ENCODE measurements at regions not wholly inside any gene's neighbourhood (a gene's known extent, or its start where the extent isn't known, plus 50 kb on each side); places are given as distances from the start of the nearest gene placed in this dataset.

DNA sequence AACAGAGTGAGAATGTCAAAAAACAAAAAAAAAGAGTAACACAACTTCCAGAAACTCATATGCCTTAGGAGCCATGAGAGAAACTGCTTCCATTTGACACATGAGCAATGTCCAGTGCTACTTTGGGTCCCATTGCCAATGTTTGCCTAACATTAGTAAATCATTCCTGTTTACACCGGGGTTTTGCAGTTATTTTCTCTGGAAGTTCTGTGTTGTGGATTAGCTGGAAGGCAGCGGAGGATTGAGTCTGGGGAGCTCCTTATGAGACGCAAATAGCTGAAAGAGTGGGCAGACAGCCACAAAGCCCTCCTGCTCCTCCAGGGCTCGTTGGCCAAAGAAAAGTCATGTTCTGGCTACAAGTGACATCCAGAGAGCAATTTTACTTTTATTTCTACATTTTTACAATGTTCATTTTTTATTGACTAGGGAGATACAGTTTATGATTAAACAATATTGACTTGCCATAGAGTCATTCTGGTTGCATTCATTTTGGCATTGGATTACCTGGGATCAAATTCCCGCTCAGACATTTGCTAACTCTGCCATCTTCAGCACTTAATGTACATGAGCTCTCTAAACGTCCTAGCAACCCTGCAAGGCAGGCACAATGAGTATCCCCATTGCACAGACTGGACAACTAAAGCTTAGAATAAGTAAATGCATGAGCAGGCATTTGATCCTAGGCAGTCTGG is 66.4 kb upstream of the GALNT2 start:
- dilution Hi-C loops (cut with MboI; ENCODE audit: extremely low pct_ligation_motif_present, low sequenced_read_pairs), result no loop called here
- Histone ChIP-seq H3K27me3 (ENCODE audit: control insufficient read depth, extremely low read depth, insufficient read depth, low read length) (peaks cover 18% of the 10 kb centered on the region), H3K79me2 (ENCODE audit: control insufficient read depth, insufficient read depth, low read length) (no peaks in the 10 kb centered on the region), H3K4me2 (ENCODE audit: control insufficient read depth, extremely low read depth, insufficient read depth, low read depth, low read length) (no peak overlapping the region), H3K9me1 (ENCODE audit: control insufficient read depth, extremely low read depth, insufficient read depth, low read length) (no peaks in the 10 kb centered on the region), H3K4me1 (ENCODE audit: control insufficient read depth, extremely low read depth, insufficient read depth, low read length) (peaks cover 5% of the 10 kb centered on the region), H3K4me3 (ENCODE audit: control insufficient read depth in 2 of 3, extremely low read depth in 1 of 3, insufficient read depth in 2 of 3, low read depth in 1 of 3, low read length in 3 of 3) (no peak overlapping the region), H3K9me3 (ENCODE audit: control insufficient read depth, low read depth, low read length) (no peaks in the 10 kb centered on the region), H3K9ac (ENCODE audit: control insufficient read depth, extremely low read depth, insufficient read depth, low read length) (no peak overlapping the region), H4K20me1 (ENCODE audit: control insufficient read depth, extremely low read depth, insufficient read depth, low read length) (no peaks in the 10 kb centered on the region), H3K27ac (ENCODE audit: control insufficient read depth, insufficient read depth, low read length) (no peak overlapping the region), H2AFZ (ENCODE audit: control insufficient read depth, low read length) (no peak overlapping the region), H3K36me3 (ENCODE audit: control insufficient read depth in 2 of 2, extremely low read depth in 1 of 2, insufficient read depth in 2 of 2, low read length in 2 of 2) (no peaks in the 10 kb centered on the region)
- TF ChIP-seq, protein P1, sequence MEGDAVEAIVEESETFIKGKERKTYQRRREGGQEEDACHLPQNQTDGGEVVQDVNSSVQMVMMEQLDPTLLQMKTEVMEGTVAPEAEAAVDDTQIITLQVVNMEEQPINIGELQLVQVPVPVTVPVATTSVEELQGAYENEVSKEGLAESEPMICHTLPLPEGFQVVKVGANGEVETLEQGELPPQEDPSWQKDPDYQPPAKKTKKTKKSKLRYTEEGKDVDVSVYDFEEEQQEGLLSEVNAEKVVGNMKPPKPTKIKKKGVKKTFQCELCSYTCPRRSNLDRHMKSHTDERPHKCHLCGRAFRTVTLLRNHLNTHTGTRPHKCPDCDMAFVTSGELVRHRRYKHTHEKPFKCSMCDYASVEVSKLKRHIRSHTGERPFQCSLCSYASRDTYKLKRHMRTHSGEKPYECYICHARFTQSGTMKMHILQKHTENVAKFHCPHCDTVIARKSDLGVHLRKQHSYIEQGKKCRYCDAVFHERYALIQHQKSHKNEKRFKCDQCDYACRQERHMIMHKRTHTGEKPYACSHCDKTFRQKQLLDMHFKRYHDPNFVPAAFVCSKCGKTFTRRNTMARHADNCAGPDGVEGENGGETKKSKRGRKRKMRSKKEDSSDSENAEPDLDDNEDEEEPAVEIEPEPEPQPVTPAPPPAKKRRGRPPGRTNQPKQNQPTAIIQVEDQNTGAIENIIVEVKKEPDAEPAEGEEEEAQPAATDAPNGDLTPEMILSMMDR (optimal IDR thresholded peaks at IDR 0.05 in 1 of 3, IDR thresholded peaks at IDR 0.05 in 1 of 3, conservative IDR thresholded peaks at IDR 0.05 in 1 of 3; ENCODE audit: extremely low read depth in 1 of 3, insufficient read depth in 2 of 3, low read length in 3 of 3), result no peak
- no peak for TF ChIP-seq EZH2 (IDR thresholded peaks at IDR 0.05; ENCODE audit: low read length)
- DNase-seq (ENCODE audit: low read depth, low spot score) (no peak), FAIRE-seq (no peak)

DNA sequence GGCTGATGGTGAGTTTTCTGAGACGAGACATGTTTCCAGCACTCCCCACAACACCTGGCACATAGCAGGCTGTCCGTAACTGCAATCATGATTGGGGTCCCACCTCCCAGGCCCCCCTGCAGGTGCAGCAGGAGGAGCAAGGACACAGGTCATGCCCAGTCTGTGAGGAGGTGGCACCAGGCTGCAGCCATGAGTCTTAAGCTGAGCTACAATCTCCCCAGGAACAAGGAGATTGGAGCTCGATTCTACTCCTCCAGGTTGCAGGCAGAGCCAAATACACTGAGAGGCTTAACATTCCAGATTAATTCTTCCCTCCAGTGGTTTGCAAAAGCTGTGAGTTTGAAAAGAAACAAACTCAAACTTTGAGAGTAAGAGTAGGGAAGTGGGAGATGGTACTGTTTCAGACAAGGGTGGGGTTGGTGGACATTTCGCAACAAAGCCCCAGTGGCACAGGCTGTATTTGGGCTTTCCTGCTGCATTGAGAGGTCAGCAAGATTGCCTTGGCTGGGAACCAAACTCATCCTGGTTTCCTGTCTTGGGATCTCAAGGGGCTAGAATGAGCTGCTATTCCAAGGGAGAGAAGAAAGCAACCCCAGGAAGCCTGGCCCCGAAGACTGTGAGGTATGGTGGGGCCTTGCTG is 64.8 kb upstream of the GALNT2 start:
- Histone ChIP-seq H3K9me3 (ENCODE audit: control insufficient read depth, low read depth, low read length) (no peaks in the 10 kb centered on the region), H4K20me1 (ENCODE audit: control insufficient read depth, extremely low read depth, insufficient read depth, low read length) (no peaks in the 10 kb centered on the region), H2AFZ (ENCODE audit: control insufficient read depth, low read length) (no peak overlapping the region), H3K4me3 (ENCODE audit: control insufficient read depth in 2 of 3, extremely low read depth in 1 of 3, insufficient read depth in 2 of 3, low read depth in 1 of 3, low read length in 3 of 3) (no peak overlapping the region), H3K36me3 (ENCODE audit: control insufficient read depth in 2 of 2, extremely low read depth in 1 of 2, insufficient read depth in 2 of 2, low read length in 2 of 2) (no peaks in the 10 kb centered on the region), H3K27ac (ENCODE audit: control insufficient read depth, insufficient read depth, low read length) (no peak overlapping the region), H3K4me2 (ENCODE audit: control insufficient read depth, extremely low read depth, insufficient read depth, low read depth, low read length) (no peak overlapping the region), H3K27me3 (ENCODE audit: control insufficient read depth, extremely low read depth, insufficient read depth, low read length) (peaks cover 28% of the 10 kb centered on the region), H3K9me1 (ENCODE audit: control insufficient read depth, extremely low read depth, insufficient read depth, low read length) (no peaks in the 10 kb centered on the region), H3K4me1 (ENCODE audit: control insufficient read depth, extremely low read depth, insufficient read depth, low read length) (no peaks in the 10 kb centered on the region), H3K79me2 (ENCODE audit: control insufficient read depth, insufficient read depth, low read length) (no peaks in the 10 kb centered on the region), H3K9ac (ENCODE audit: control insufficient read depth, extremely low read depth, insufficient read depth, low read length) (no peak overlapping the region)
- TF ChIP-seq, protein P1 (optimal IDR thresholded peaks at IDR 0.05 in 1 of 3, IDR thresholded peaks at IDR 0.05 in 1 of 3, conservative IDR thresholded peaks at IDR 0.05 in 1 of 3; ENCODE audit: extremely low read depth in 1 of 3, insufficient read depth in 2 of 3, low read length in 3 of 3), result no peak
- no peak for TF ChIP-seq EZH2 (IDR thresholded peaks at IDR 0.05; ENCODE audit: low read length)
- FAIRE-seq (no peak), DNase-seq (ENCODE audit: low read depth, low spot score) (no peak)
- dilution Hi-C loops (cut with MboI; ENCODE audit: extremely low pct_ligation_motif_present, low sequenced_read_pairs), result no loop called here

All from keratinocyte (primary cell).